MM.1S (cell line): ENCODE measurements at regions not wholly inside any gene's neighbourhood (a gene's known extent, or its start where the extent isn't known, plus 50 kb on each side); places are given as distances from the start of the nearest gene placed in this dataset.

Experiments used
- DNase-seq: peaks from one replicate; pipeline ENCODE4 v3.0.0-alpha.2; 2015
- H2AFZ ChIP-seq: fragments of 300-600 bp; sonication (generic); 2 replicates; pipeline ENCODE4 v1.6.0; 2016; ENCODE audit warnings: antibody characterized with exemption, low read length
- H3F3A ChIP-seq: fragments of 300-600 bp; sonication (generic); 2 replicates; pipeline ENCODE4 v1.6.1; 2016; ENCODE audit warnings: mild to moderate bottlenecking, antibody characterized with exemption, low read length, moderate library complexity, mixed read lengths; ENCODE audit not compliant: insufficient read depth
- H3K27ac ChIP-seq: fragments of 300-600 bp; sonication (generic); 2 replicates; pipeline ENCODE4 v1.5.1; 2016; ENCODE audit warnings: mild to moderate bottlenecking, low read length
- H3K27me3 ChIP-seq: fragments of 300-600 bp; sonication (generic); replicated peaks from 2 replicates; pipeline ENCODE4 v1.6.0; 2016; ENCODE audit warnings: low read length; ENCODE audit not compliant: insufficient read depth
- H3K36me3 ChIP-seq: fragments of 300-600 bp; sonication (generic); replicated peaks from 2 replicates; pipeline ENCODE4 v1.6.1; 2016; ENCODE audit warnings: mild to moderate bottlenecking, low read length, mixed read lengths; ENCODE audit not compliant: insufficient read depth
- H3K4me1 ChIP-seq: fragments of 300-600 bp; sonication (generic); 2 replicates; pipeline ENCODE4 v1.6.1; 2016; ENCODE audit warnings: low read length, mixed read lengths
- H3K4me2 ChIP-seq: fragments of 300-600 bp; sonication (generic); 2 replicates; pipeline ENCODE4 v1.6.0; 2016; ENCODE audit warnings: low read depth, low read length
- H3K4me3 ChIP-seq: fragments of 300-600 bp; sonication (generic); 2 replicates; pipeline ENCODE4 v1.5.1; 2016; ENCODE audit warnings: low read length, mixed read lengths
- H3K79me2 ChIP-seq: fragments of 300-600 bp; sonication (generic); 2 replicates; pipeline ENCODE4 v1.6.1; 2016; ENCODE audit warnings: mixed run types, low read length, mixed read lengths
- H3K9ac ChIP-seq: fragments of 300-600 bp; sonication (generic); 2 replicates; pipeline ENCODE4 v1.6.1; 2016; ENCODE audit warnings: low read length, mixed read lengths
- H3K9me2 ChIP-seq: fragments of 300-600 bp; sonication (generic); replicated peaks from 2 replicates; pipeline ENCODE4 v1.6.1; 2016; ENCODE audit warnings: mild to moderate bottlenecking, low read length, mixed read lengths; ENCODE audit not compliant: insufficient read depth
- H3K9me3 ChIP-seq: fragments of 300-600 bp; sonication (generic); replicated peaks from 2 replicates; pipeline ENCODE4 v1.6.1; 2016; ENCODE audit warnings: mild to moderate bottlenecking, low read length, mixed read lengths; ENCODE audit not compliant: insufficient read depth
- H4K20me1 ChIP-seq: fragments of 300-600 bp; sonication (generic); 2 replicates; pipeline ENCODE4 v1.6.1; 2016; ENCODE audit warnings: mild to moderate bottlenecking, low read length, moderate library complexity, mixed read lengths; ENCODE audit not compliant: insufficient read depth
- CTCF ChIP-seq: fragments of 300-600 bp; sonication (generic); IDR thresholded peaks from 2 replicates; pipeline ENCODE4 v1.5.1; 2016; ENCODE audit warnings: antibody characterized with exemption, low read length, mixed read lengths
- EZH2 ChIP-seq: fragments of 300-600 bp; sonication (generic); optimal IDR thresholded peaks from 2 replicates; pipeline ENCODE3; 2017; ENCODE audit warnings: low read depth, mild to moderate bottlenecking, antibody characterized with exemption, low read length, mixed read lengths
- EZH2phosphoT487 ChIP-seq: fragments of 300-600 bp; sonication (generic); IDR thresholded peaks from 2 replicates; pipeline ENCODE4 v1.6.1; 2018; ENCODE audit warnings: antibody characterized with exemption, low read length

DNA sequence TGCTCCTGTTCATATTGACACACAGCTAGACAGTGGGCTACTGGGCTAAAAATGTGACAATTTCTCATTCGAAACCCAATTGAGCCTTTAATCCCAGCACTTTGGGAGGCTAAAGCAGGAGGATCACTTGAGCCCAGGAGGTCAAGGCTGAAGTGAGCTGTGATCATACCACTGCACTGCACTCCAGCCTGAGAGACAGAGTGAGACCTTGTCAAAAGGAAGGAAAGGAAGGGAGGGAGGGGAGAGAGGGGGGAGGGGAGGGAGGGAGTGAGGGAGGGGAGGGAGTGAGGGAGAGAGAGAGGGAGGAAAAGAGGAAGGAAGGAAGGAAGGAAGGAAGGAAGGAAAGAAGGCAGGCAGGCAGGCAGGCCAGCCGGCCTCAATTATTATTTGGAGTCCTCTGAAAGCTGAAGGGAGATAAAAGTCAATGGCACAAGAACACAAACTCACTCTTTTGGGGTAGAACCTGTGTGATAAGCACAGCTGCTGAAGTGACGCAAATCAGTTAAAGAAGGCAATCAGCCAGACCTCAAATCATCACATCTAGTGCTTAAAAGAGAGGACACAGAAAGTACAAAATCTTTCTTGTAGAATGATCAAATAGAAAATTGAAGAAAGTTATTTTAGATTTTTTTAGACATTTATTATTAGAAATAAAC, 98.1 kb downstream of the CCDC71L start:
- Histone ChIP-seq H3K9me2 (no peaks in the 10 kb centered on the region), H4K20me1 (no peaks in the 10 kb centered on the region), H3K4me1 (no peaks in the 10 kb centered on the region), H3K9me3 (no peaks in the 10 kb centered on the region), H3K79me2 (no peaks in the 10 kb centered on the region), H3K4me3 (no peak overlapping the region), H3K9ac (no peak overlapping the region), H3F3A (no peaks in the 10 kb centered on the region), H3K27me3 (no peaks in the 10 kb centered on the region), H3K36me3 (no peaks in the 10 kb centered on the region), H3K27ac (no peak overlapping the region), H3K4me2 (no peak overlapping the region), H2AFZ (no peak overlapping the region)
- no peak for DNase-seq
- TF ChIP-seq CTCF, result no peak
- TF ChIP-seq EZH2phosphoT487, result no peak
- TF ChIP-seq EZH2, result no peak

GRCh38 chr7:106561666-106562411, 99.1 kb downstream of the CCDC71L start:
- H3K9ac ChIP-seq, result no peak overlapping the region
- no peak for TF ChIP-seq EZH2
- TF ChIP-seq CTCF, result no peak
- no peak for TF ChIP-seq EZH2phosphoT487
- H3K79me2 ChIP-seq, result no peaks in the 10 kb centered on the region
- H3K27me3 ChIP-seq, result no peaks in the 10 kb centered on the region
- no peak overlapping the region for H3K27ac ChIP-seq
- H3K4me3 ChIP-seq, result no peak overlapping the region
- H3K9me2 ChIP-seq, result no peaks in the 10 kb centered on the region
- no peak overlapping the region for H2AFZ ChIP-seq
- no peak overlapping the region for H3K4me2 ChIP-seq
- H3K36me3 ChIP-seq, result no peaks in the 10 kb centered on the region
- H4K20me1 ChIP-seq, result no peaks in the 10 kb centered on the region
- no peaks in the 10 kb centered on the region for H3K9me3 ChIP-seq
- H3F3A ChIP-seq, result no peaks in the 10 kb centered on the region
- no peak for DNase-seq
- H3K4me1 ChIP-seq, result no peaks in the 10 kb centered on the region

GRCh38 chr7:106561151-106561550, 99.8 kb downstream of the CCDC71L start:
- Histone ChIP-seq H3K9me2 (no peaks in the 10 kb centered on the region), H3K27ac (no peak overlapping the region), H3F3A (no peaks in the 10 kb centered on the region), H2AFZ (no peak overlapping the region), H3K9me3 (no peaks in the 10 kb centered on the region), H3K4me3 (no peak overlapping the region), H3K4me1 (no peaks in the 10 kb centered on the region), H3K36me3 (no peaks in the 10 kb centered on the region), H3K4me2 (no peak overlapping the region), H3K79me2 (no peaks in the 10 kb centered on the region), H4K20me1 (no peaks in the 10 kb centered on the region), H3K9ac (no peak overlapping the region), H3K27me3 (no peaks in the 10 kb centered on the region)
- TF ChIP-seq CTCF, result no peak
- no peak for TF ChIP-seq EZH2
- no peak for TF ChIP-seq EZH2phosphoT487
- DNase-seq, result no peak
